HEK293 (cell line): ENCODE measurements at regions not wholly inside any gene's neighbourhood (a gene's known extent, or its start where the extent isn't known, plus 50 kb on each side); places are given as distances from the start of the nearest gene placed in this dataset.

ENCODE experiments used
- CTCF ChIA-PET: fragments of 350-600 bp; formaldehyde crosslinking; extraction: SDS; loops from one replicate; lab custom pipeline; 2021; ENCODE audit warnings: antibody characterized with exemption; lab: Yijun Ruan, JAX
- POLR2A ChIA-PET: fragments of 300-600 bp; formaldehyde crosslinking; extraction: SDS; loops from one replicate; lab custom pipeline; 2020; ENCODE audit warnings: antibody characterized with exemption, inconsistent platforms; lab: Yijun Ruan, JAX
- H3K27ac ChIP-seq: fragments of 200-500 bp; sonication (Bioruptor generic); 2 replicates; pipeline ENCODE4 v1.5.1; 2014; ENCODE audit warnings: low read depth, low read length, control low read depth, inconsistent platforms; ENCODE audit errors: extremely low read depth
- H3K36me3 ChIP-seq, 2 experiments: fragments of 200-500 bp in 1 of 2; sonication (Bioruptor generic) in 1 of 2; 1 replicate in 1 of 2; 2 replicates in 1 of 2; pipeline ENCODE4 v1.5.1; 2014 to 2017; ENCODE audit warnings: inconsistent platforms in 2 of 2, low read length in 2 of 2; ENCODE audit not compliant: control insufficient read depth in 2 of 2, insufficient read depth in 1 of 2
- H3K4me1 ChIP-seq: fragments of 200-500 bp; sonication (Bioruptor generic); 2 replicates; pipeline ENCODE4 v1.5.1; 2014; ENCODE audit warnings: mild to moderate bottlenecking, low read length, inconsistent platforms; ENCODE audit not compliant: control insufficient read depth, insufficient read depth
- H3K4me3 ChIP-seq: 2 replicates; pipeline ENCODE4 v1.5.1; 2011; ENCODE audit warnings: low read depth, mild to moderate bottlenecking, control low read depth, low read length, moderate library complexity
- H3K9me3 ChIP-seq: fragments of 200-500 bp; sonication (Bioruptor generic); 2 replicates; pipeline ENCODE4 v1.5.1; 2014; ENCODE audit warnings: low read depth, low read length, inconsistent platforms; ENCODE audit not compliant: control insufficient read depth, insufficient read depth
- GLIS2 ChIP-seq: fragments of 450-650 bp; formaldehyde crosslinking; IDR thresholded peaks from 2 replicates; pipeline ENCODE4 v1.5.1; 2016; ENCODE audit warnings: missing biosample characterization, missing genetic modification characterization
- KLF16 ChIP-seq: fragments of 450-650 bp; formaldehyde crosslinking; IDR thresholded peaks from 2 replicates; pipeline ENCODE4 v1.5.1; 2017; ENCODE audit warnings: missing biosample characterization, missing genetic modification characterization
- MZF1 ChIP-seq: fragments of 450-650 bp; formaldehyde crosslinking; IDR thresholded peaks from 2 replicates; pipeline ENCODE4 v1.5.1; 2017; ENCODE audit warnings: missing biosample characterization, missing genetic modification characterization, borderline replicate concordance
- SP7 ChIP-seq: fragments of 450-650 bp; formaldehyde crosslinking; IDR thresholded peaks from 2 replicates; pipeline ENCODE4 v1.5.1; 2016; ENCODE audit warnings: missing biosample characterization, missing genetic modification characterization
- TCF7L2 ChIP-seq: IDR thresholded peaks from 2 replicates; pipeline ENCODE4 v1.6.1; 2011; ENCODE audit warnings: low read depth, mild to moderate bottlenecking, inconsistent platforms, low read length, moderate library complexity, borderline replicate concordance
- ZBTB48 ChIP-seq: fragments of 450-650 bp; formaldehyde crosslinking; IDR thresholded peaks from 2 replicates; pipeline ENCODE4 v1.5.1; 2016; ENCODE audit warnings: missing biosample characterization, missing genetic modification characterization
- ZFHX2 ChIP-seq: fragments of 450-650 bp; formaldehyde crosslinking; conservative IDR thresholded peaks from 2 replicates; pipeline ENCODE4 v1.5.1; 2016; ENCODE audit warnings: missing biosample characterization, missing genetic modification characterization
- ZNF157 ChIP-seq: fragments of 450-650 bp; formaldehyde crosslinking; IDR thresholded peaks from 2 replicates; pipeline ENCODE4 v1.5.1; 2016; ENCODE audit warnings: missing biosample characterization, missing genetic modification characterization
- ZNF18 ChIP-seq: fragments of 450-650 bp; formaldehyde crosslinking; IDR thresholded peaks from 2 replicates; pipeline ENCODE4 v1.5.1; 2016; ENCODE audit warnings: missing biosample characterization, missing genetic modification characterization
- ZNF19 ChIP-seq: fragments of 450-650 bp; formaldehyde crosslinking; IDR thresholded peaks from 2 replicates; pipeline ENCODE4; 2016; ENCODE audit warnings: missing biosample characterization, missing genetic modification characterization, low read depth
- ZNF416 ChIP-seq: fragments of 450-650 bp; formaldehyde crosslinking; IDR thresholded peaks from 2 replicates; pipeline ENCODE4 v1.5.1; 2016; ENCODE audit warnings: missing biosample characterization, missing genetic modification characterization
- ZNF558 ChIP-seq: fragments of 450-650 bp; formaldehyde crosslinking; IDR thresholded peaks from 2 replicates; pipeline ENCODE4 v1.5.1; 2016; ENCODE audit warnings: missing biosample characterization, missing genetic modification characterization
- ZNF585B ChIP-seq: fragments of 450-650 bp; formaldehyde crosslinking; IDR thresholded peaks from 2 replicates; pipeline ENCODE4 v1.5.1; 2016; ENCODE audit warnings: missing biosample characterization, missing genetic modification characterization
- ZNF670 ChIP-seq: fragments of 450-650 bp; formaldehyde crosslinking; IDR thresholded peaks from 2 replicates; pipeline ENCODE4 v1.5.1; 2016; ENCODE audit warnings: missing biosample characterization, missing genetic modification characterization, low read depth
- ZNF707 ChIP-seq: fragments of 450-650 bp; formaldehyde crosslinking; IDR thresholded peaks from 2 replicates; pipeline ENCODE4 v1.5.1; 2016; ENCODE audit warnings: missing biosample characterization, missing genetic modification characterization
- ZNF768 ChIP-seq: fragments of 450-650 bp; formaldehyde crosslinking; IDR thresholded peaks from 2 replicates; pipeline ENCODE4 v1.5.1; 2018; ENCODE audit warnings: missing biosample characterization, mild to moderate bottlenecking, missing genetic modification characterization
- ZNF843 ChIP-seq: fragments of 450-650 bp; formaldehyde crosslinking; IDR thresholded peaks from 2 replicates; pipeline ENCODE4 v1.5.1; 2016; ENCODE audit warnings: missing biosample characterization, missing genetic modification characterization
- ZSCAN18 ChIP-seq: fragments of 450-650 bp; formaldehyde crosslinking; IDR thresholded peaks from 2 replicates; pipeline ENCODE4 v1.5.1; 2016; ENCODE audit warnings: missing biosample characterization, missing genetic modification characterization
- TF ChIP-seq, protein P1 (sequence below): fragments of 450-650 bp; formaldehyde crosslinking; IDR thresholded peaks from 2 replicates; pipeline ENCODE4 v1.5.1; 2017; ENCODE audit warnings: missing biosample characterization, missing genetic modification characterization
- TF ChIP-seq, protein P2 (sequence below): fragments of 450-650 bp; formaldehyde crosslinking; IDR thresholded peaks from 2 replicates; pipeline ENCODE4 v1.5.1; 2016; ENCODE audit warnings: missing biosample characterization, missing genetic modification characterization
- TF ChIP-seq, protein P3 (sequence below): fragments of 450-650 bp; formaldehyde crosslinking; conservative IDR thresholded peaks from 2 replicates; pipeline ENCODE4 v1.5.1; 2016; ENCODE audit warnings: low read depth, missing biosample characterization, missing genetic modification characterization
- TF ChIP-seq, protein P4 (sequence below): fragments of 450-650 bp; formaldehyde crosslinking; IDR thresholded peaks from 2 replicates; pipeline ENCODE4 v1.5.1; 2016; ENCODE audit warnings: missing biosample characterization, missing genetic modification characterization

DNA sequence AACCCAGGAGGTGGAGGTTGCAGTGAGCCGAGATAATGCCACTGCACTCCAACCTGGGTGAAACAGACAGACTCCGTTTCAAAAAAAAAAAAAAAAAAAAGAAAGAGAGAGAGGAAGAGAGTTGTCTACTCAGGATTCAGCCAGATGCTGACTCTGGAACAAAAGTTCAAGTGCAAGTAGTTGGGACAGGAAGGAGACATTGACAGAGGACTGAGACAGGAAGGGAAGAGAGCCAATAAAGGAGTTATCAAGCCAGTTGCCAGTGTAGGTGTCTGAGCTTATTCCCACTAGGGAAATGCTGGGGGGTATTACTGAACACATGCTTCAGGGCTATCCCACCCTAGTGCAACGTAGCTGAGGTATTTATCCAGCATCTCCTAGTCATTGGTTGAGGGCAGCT is 147.7 kb upstream of the SLC1A3 start:
- Histone ChIP-seq H3K27ac (no peak overlapping the region), H3K9me3 (no peaks in the 10 kb centered on the region), H3K36me3 (no peaks in the 10 kb centered on the region; a peak in 1 of 3 replicates), H3K4me1 (no peaks in the 10 kb centered on the region), H3K4me3 (no peak overlapping the region)
- POLR2A ChIA-PET: no interaction called here
- TF ChIP-seq ZNF558 (tag by site-specific recombination): no peak
- TF ChIP-seq, protein P1, sequence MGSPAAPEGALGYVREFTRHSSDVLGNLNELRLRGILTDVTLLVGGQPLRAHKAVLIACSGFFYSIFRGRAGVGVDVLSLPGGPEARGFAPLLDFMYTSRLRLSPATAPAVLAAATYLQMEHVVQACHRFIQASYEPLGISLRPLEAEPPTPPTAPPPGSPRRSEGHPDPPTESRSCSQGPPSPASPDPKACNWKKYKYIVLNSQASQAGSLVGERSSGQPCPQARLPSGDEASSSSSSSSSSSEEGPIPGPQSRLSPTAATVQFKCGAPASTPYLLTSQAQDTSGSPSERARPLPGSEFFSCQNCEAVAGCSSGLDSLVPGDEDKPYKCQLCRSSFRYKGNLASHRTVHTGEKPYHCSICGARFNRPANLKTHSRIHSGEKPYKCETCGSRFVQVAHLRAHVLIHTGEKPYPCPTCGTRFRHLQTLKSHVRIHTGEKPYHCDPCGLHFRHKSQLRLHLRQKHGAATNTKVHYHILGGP (tag by site-specific recombination): no peak
- no peak for TF ChIP-seq TCF7L2
- no peak for TF ChIP-seq ZNF585B (tag by site-specific recombination)
- no peak for TF ChIP-seq ZNF768
- TF ChIP-seq ZNF416 (tag by site-specific recombination): no peak
- no peak for TF ChIP-seq ZSCAN18 (tag by site-specific recombination)
- CTCF ChIA-PET: interaction anchor here (0.6 to 2.9 kb wide), 20 partner anchors 8 to 1170 kb away, joined by 3 to 23 read pairs (median 6); no protein-coding TSS in a partner anchor

DNA sequence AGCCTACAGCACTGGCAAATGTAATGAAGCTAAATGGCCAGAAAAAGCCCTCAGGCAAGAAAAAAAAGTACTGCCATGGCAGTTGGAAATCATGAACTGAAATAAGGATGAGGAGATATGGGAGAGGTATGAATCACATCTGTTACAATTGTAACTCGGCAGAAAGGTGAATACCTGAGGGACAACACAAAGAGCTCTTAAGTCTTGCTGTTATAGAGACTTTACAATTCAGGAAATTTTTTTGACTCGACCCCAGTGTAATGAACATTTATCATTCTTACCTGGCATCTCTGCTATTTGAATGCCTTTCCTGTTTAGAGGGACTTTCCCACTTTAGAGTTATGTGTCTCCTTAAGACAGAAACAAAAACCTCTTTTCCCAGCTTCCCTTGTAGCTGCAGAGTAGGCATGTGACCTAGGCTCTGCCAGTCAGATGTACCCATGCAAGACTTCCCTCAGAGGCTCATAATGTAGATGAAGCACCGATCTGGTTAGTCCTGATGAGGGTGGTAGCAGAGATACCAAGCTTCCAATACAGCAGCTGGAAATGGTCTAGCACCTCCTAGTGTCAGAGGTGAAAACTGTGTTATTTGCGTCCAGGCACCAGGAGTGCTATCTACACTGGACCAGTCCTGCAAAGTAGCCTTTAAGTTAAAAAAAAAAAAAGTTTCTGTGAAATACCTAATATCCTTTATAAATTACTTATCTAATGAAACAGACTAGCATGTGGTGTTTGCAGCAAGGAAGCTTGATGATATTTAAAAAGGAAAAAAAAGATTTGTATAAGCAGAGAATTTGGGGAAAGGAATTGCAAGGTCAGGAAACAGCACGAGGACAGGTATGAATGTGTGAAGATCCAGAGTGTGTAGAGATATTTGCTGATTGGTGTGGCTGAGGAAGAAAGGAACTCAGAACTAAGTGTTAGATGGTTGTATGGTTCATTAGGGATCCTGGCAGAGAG is 146.9 kb upstream of the SLC1A3 start:
- CTCF ChIA-PET: interaction anchor here (0.6 to 2.9 kb wide), 29 partner anchors 9 to 1865 kb away, joined by 3 to 23 read pairs (median 5); no protein-coding TSS in a partner anchor
- Histone ChIP-seq H3K9me3 (no peaks in the 10 kb centered on the region), H3K36me3 (no peaks in the 10 kb centered on the region; a peak in 1 of 3 replicates), H3K27ac (no peak overlapping the region), H3K4me3 (no peak overlapping the region), H3K4me1 (no peaks in the 10 kb centered on the region)
- POLR2A ChIA-PET: interaction anchor here (1.4 kb wide), 1 partner anchor 44 kb away, joined by 3 read pairs; no protein-coding TSS in a partner anchor
- TF ChIP-seq MZF1 (no peak), ZFHX2 (tag by site-specific recombination) (no peak), GLIS2 (tag by site-specific recombination) (no peak), SP7 (tag by site-specific recombination) (no peak), ZBTB48 (tag by site-specific recombination) (no peak), KLF16 (tag by site-specific recombination) (no peak), ZNF157 (tag by site-specific recombination) (no peak), ZNF707 (tag by site-specific recombination) (no peak), ZNF670 (tag by site-specific recombination) (no peak), ZNF19 (tag by site-specific recombination) (no peak), ZNF843 (tag by site-specific recombination) (no peak), ZNF18 (tag by site-specific recombination) (no peak)
- TF ChIP-seq, protein P2, sequence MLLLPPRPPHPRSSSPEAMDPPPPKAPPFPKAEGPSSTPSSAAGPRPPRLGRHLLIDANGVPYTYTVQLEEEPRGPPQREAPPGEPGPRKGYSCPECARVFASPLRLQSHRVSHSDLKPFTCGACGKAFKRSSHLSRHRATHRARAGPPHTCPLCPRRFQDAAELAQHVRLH: 0 out of 2 replicates have a peak, but pooled peaks have one; percentile 32
- TF ChIP-seq, protein P3, sequence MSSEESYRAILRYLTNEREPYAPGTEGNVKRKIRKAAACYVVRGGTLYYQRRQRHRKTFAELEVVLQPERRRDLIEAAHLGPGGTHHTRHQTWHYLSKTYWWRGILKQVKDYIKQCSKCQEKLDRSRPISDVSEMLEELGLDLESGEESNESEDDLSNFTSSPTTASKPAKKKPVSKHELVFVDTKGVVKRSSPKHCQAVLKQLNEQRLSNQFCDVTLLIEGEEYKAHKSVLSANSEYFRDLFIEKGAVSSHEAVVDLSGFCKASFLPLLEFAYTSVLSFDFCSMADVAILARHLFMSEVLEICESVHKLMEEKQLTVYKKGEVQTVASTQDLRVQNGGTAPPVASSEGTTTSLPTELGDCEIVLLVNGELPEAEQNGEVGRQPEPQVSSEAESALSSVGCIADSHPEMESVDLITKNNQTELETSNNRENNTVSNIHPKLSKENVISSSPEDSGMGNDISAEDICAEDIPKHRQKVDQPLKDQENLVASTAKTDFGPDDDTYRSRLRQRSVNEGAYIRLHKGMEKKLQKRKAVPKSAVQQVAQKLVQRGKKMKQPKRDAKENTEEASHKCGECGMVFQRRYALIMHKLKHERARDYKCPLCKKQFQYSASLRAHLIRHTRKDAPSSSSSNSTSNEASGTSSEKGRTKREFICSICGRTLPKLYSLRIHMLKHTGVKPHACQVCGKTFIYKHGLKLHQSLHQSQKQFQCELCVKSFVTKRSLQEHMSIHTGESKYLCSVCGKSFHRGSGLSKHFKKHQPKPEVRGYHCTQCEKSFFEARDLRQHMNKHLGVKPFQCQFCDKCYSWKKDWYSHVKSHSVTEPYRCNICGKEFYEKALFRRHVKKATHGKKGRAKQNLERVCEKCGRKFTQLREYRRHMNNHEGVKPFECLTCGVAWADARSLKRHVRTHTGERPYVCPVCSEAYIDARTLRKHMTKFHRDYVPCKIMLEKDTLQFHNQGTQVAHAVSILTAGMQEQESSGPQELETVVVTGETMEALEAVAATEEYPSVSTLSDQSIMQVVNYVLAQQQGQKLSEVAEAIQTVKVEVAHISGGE (tag by site-specific recombination): no peak
- TF ChIP-seq, protein P4, sequence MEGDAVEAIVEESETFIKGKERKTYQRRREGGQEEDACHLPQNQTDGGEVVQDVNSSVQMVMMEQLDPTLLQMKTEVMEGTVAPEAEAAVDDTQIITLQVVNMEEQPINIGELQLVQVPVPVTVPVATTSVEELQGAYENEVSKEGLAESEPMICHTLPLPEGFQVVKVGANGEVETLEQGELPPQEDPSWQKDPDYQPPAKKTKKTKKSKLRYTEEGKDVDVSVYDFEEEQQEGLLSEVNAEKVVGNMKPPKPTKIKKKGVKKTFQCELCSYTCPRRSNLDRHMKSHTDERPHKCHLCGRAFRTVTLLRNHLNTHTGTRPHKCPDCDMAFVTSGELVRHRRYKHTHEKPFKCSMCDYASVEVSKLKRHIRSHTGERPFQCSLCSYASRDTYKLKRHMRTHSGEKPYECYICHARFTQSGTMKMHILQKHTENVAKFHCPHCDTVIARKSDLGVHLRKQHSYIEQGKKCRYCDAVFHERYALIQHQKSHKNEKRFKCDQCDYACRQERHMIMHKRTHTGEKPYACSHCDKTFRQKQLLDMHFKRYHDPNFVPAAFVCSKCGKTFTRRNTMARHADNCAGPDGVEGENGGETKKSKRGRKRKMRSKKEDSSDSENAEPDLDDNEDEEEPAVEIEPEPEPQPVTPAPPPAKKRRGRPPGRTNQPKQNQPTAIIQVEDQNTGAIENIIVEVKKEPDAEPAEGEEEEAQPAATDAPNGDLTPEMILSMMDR (tag by site-specific recombination): peak; percentile 18; the same call in 1 of the 2 replicates
